Heart left ventricle (tissue), 16 donors: ENCODE measurements at regions not wholly inside any gene's neighbourhood (a gene's known extent, or its start where the extent isn't known, plus 50 kb on each side); places are given as distances from the start of the nearest gene placed in this dataset.

ENCODE experiments used
- ATAC-seq, 4 donors: fragments of 200-7000 bp; cut with Tn5 transposase; one replicate each; pipeline ENCODE4 v1.9.1; 2020 to 2022; ENCODE audit warnings: moderate library complexity in 4 of 4, mild to moderate bottlenecking in 3 of 4, moderate number of reproducible peaks in 1 of 4
- DNase-seq, 5 donors: peaks; one replicate each; pipeline ENCODE4 v3.0.0-alpha.2; 2020
- H3K27ac ChIP-seq, 12 donors: fragments of 200-600 bp; sonication (generic) in 4 of 12; one replicate each; pipeline versions ENCODE4 v1.5.0 to v1.8.0; 2016 to 2022; ENCODE audit warnings: mild to moderate bottlenecking in 2 of 12
- H3K27me3 ChIP-seq, 9 donors: fragments of 200-600 bp; sonication (generic) in 2 of 9; one replicate each; pipeline versions ENCODE4 v1.5.1 to v1.8.0; 2016 to 2022; ENCODE audit warnings: mild to moderate bottlenecking in 3 of 9
- H3K36me3 ChIP-seq, 9 donors: fragments of 200-600 bp; sonication (generic) in 2 of 9; one replicate each; pipeline versions ENCODE4 v1.5.0 to v1.8.0; 2018 to 2022; ENCODE audit warnings: mild to moderate bottlenecking in 2 of 9
- H3K4me1 ChIP-seq, 12 donors: fragments of 200-600 bp; sonication (generic) in 4 of 12; one replicate each; pipeline versions ENCODE4 v1.5.0 to v1.8.0; 2016 to 2022; ENCODE audit warnings: mild to moderate bottlenecking in 3 of 12
- H3K4me3 ChIP-seq, 12 donors: fragments of 200-600 bp; sonication (generic) in 4 of 12; one replicate each; pipeline versions ENCODE4 v1.5.0 to v1.8.0; 2017 to 2022; ENCODE audit warnings: mild to moderate bottlenecking in 9 of 12, moderate library complexity in 4 of 12
- H3K9me3 ChIP-seq, 12 donors: fragments of 200-600 bp; sonication (generic) in 4 of 12; one replicate each; pipeline versions ENCODE4 v1.5.0 to v1.8.0; 2016 to 2022; ENCODE audit warnings: mild to moderate bottlenecking in 1 of 12
- POLR2A ChIP-seq, 2 donors: fragments of 450-650 bp; IDR thresholded peaks; one replicate each; pipeline ENCODE4 v1.6.1; 2017; ENCODE audit warnings: antibody characterized with exemption in 2 of 2, mild to moderate bottlenecking in 2 of 2, moderate library complexity in 2 of 2
- WGBS, 4 donors: extraction: QIAGEN DNeasy Blood & Tissue Kit in 2 of 4; methylation state at CpG; one replicate each; pipeline versions ENCODE4 v1.1.5 to v1.1.7; 2013 to 2018; 5-methylcytosine and 5-hydroxymethylcytosine counted together
- intact Hi-C, 10 donors: fragments of 100-400 bp; cut with DNase I; formaldehyde crosslinking; loops; one replicate each; pipeline versions ENCODE4 v1.11.1 to v1.14.2; 2022
- TF ChIP-seq, protein P1 (sequence below), 12 donors: fragments of 200-600 bp; sonication (generic) in 4 of 12; IDR thresholded peaks; one replicate each; pipeline versions ENCODE4 v1.5.0 to v1.8.0; 2018 to 2022; ENCODE audit warnings: antibody characterized with exemption in 12 of 12, mild to moderate bottlenecking in 5 of 12
- donor health status: ischemic (EF 13 %, LVEDD 7.1; RV severe dilation, severe dysfunction).
- donor health status: healthy with polysubstance abuse.
- donor health status: DM: no; HTN: yes; CAD: no.
- donor health status: DM: no; HTN: no; CAD: no.
- donor health status: ischemic (EF 25% LVEDD 6.9; RV normal size, moderate dysfunction).
- donor health status: ischemic (EF 25% LVEDD 5.7; RV mildly dilated, moderate dysfunction).
- donor health status: healthy.
- donor health status: DM: yes; HTN: yes; CAD: no.
- donor health status: ischemic (EF 35%, LVEDD 5.7; RV mildly dilated, moderate dysfunction).
- donor health status: nonischemic (EF 11% LVEDD 7.7; RV severe dilation, severe dysfunction).
- donor health status: DM: yes; HTN: yes; CAD: no.
- donor health status: PGD.
- donor health status: ischemic (EF 29% LVEDD 5.4; RV normal size, mild dysfunction).
- donor health status: nonischemic (EF 23%, LVEDD 6.1; RV moderate dilation, normal function).

DNA sequence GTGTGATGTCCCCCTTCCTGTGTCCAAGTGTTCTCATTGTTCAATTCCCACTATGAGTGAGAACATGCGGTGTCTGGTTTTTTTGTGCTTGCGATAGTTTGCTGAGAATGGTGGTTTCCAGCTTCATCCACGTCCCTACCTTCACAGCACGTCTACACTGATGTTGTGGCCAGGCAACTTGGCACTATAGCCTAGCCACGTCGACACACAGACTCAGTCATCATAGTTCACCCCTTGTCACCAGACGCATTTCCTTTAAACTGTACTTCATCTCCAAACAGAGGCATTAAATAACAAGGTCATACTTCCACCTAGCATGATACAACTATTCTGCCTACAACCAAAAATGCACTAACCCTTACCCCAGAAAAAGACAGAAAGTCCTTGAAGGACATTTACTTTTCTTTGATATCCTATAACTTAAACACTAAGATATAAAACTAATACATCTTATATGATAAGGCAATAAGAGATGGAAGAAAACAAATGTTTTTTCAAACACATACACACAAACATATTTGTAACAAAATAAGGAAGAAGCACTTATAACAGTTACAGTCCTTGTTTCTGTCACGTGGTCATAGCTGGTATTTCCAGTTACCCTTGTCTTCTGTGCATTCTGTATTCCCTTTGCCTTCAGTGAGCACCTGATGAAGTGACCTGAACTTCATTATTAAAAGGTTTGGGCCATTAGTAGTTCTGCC, 121.4 kb downstream of the KLF13 start:
- Histone ChIP-seq H3K36me3 (no peaks in the 10 kb centered on the region), H3K27me3 (no peaks in the 10 kb centered on the region), H3K27ac (no peak overlapping the region), H3K9me3 (peaks cover 0 to 10% (median 0%) of the 10 kb centered on the region in 12 donors), H3K4me1 (peaks cover 0 to 19% (median 0%) of the 10 kb centered on the region in 12 donors), H3K4me3 (no peak overlapping the region)
- ATAC-seq (no peak), DNase-seq (no peak)
- WGBS, 4 donors, result 77 to 80% (median 79%) methylated on average over 7 to 8 of the region's 8 CpGs
- intact Hi-C loops, result loop anchor here in 1 of 10 donors (5.0 kb wide), 1 partner anchor 34 kb away; no protein-coding TSS in a partner anchor
- no peak for TF ChIP-seq POLR2A (IDR thresholded peaks at IDR 0.05)
- TF ChIP-seq, protein P1, sequence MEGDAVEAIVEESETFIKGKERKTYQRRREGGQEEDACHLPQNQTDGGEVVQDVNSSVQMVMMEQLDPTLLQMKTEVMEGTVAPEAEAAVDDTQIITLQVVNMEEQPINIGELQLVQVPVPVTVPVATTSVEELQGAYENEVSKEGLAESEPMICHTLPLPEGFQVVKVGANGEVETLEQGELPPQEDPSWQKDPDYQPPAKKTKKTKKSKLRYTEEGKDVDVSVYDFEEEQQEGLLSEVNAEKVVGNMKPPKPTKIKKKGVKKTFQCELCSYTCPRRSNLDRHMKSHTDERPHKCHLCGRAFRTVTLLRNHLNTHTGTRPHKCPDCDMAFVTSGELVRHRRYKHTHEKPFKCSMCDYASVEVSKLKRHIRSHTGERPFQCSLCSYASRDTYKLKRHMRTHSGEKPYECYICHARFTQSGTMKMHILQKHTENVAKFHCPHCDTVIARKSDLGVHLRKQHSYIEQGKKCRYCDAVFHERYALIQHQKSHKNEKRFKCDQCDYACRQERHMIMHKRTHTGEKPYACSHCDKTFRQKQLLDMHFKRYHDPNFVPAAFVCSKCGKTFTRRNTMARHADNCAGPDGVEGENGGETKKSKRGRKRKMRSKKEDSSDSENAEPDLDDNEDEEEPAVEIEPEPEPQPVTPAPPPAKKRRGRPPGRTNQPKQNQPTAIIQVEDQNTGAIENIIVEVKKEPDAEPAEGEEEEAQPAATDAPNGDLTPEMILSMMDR (IDR thresholded peaks at IDR 0.05), result no peak

DNA sequence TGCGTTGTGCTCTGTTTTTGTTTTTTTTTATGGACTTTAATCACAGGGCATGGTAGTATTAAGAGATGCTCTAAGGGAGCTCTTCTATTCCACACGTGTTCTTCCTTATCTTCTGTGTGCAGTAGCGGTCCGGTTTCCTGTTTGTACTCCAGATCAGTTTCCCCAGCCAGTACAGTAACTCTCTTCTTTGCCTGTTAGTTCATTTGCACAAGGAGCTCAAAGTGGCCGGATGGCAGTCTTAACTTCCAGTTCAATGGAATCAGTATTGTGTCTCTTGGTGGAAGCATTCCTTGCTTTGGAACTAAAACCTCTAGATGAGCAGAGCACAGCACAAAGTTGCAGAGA, 122.0 kb downstream of the KLF13 start:
- H3K4me1 ChIP-seq, result peaks cover 0 to 16% (median 0%) of the 10 kb centered on the region in 12 donors
- TF ChIP-seq, protein P1 (IDR thresholded peaks at IDR 0.05), result no peak
- TF ChIP-seq POLR2A (IDR thresholded peaks at IDR 0.05), result no peak
- ATAC-seq (peak in 2 of 4 donors; percentile 31 to 49), DNase-seq (no peak)
- 36 to 44% (median 43%) methylated on average over 5 of the region's 5 CpGs for whole genome bisulfite sequencing, 4 donors
- H3K27ac ChIP-seq, result no peak overlapping the region
- H3K4me3 ChIP-seq, result no peak overlapping the region
- no peaks in the 10 kb centered on the region for H3K27me3 ChIP-seq
- intact Hi-C loops, result loop anchor here in 1 of 10 donors (5.0 kb wide), 1 partner anchor 34 kb away; no protein-coding TSS in a partner anchor
- H3K36me3 ChIP-seq, result no peaks in the 10 kb centered on the region
- H3K9me3 ChIP-seq, result peaks cover 0 to 10% (median 0%) of the 10 kb centered on the region in 12 donors

DNA sequence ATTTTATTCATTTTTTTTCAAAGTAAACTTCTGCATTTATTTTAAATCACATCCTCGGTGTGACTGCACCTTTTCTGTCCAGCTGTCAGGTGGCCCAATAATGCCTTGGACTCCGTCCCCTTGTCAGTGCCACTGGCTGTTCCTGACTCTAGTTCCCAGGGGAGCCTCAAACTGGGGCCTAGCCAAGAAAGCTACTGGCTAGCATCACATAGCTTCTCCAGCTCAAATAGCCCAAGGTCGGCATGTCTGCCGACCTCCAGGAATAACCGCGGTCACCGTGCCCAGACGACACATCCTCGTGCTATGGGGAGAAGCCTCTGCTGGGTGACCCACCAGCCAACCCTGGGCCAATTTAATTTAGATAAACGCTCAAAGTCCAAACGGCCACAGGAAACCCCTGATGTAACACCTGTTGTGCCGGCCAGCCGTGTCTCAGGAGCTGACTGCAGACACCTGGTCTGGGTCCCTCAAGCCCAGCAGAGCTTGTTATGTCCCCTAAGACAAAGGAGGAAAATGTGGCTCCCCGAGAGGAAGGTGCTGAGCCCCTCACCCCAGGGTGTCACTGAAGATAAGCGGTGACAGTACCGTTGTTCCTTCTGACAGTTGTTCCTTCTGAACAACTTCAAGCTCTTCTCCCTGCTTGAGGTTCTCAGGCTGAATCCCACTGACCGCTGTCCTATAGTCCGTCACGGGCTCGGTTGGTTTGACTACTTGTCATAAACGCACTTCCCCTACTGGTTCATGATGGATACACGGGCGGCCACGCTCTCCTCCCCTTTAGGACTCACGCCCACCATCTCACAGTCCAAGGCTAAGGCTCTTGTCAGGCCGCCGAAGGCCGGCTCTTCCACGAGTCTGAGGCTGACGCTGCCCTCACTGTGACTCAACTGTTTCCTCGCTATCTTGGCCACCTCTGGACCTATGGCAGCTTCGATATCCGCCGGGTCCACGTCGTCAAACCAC, 126.2 kb downstream of the KLF13 start:
- TF ChIP-seq POLR2A (IDR thresholded peaks at IDR 0.05), result no peak
- TF ChIP-seq, protein P1 (IDR thresholded peaks at IDR 0.05), result no peak
- no peaks in the 10 kb centered on the region for H3K36me3 ChIP-seq
- H3K4me3 ChIP-seq, result no peak overlapping the region
- no peaks in the 10 kb centered on the region for H3K27me3 ChIP-seq
- peaks cover 0 to 18% (median 2%) of the 10 kb centered on the region in 12 donors for H3K4me1 ChIP-seq
- H3K9me3 ChIP-seq, result peaks cover 0 to 22% (median 0%) of the 10 kb centered on the region in 12 donors
- peak in 1 of 5 donors; percentile 42 for DNase-seq
- no peak overlapping the region for H3K27ac ChIP-seq
- peak in 2 of 4 donors; percentile 47 to 51 for ATAC-seq
- WGBS, 4 donors, result 79 to 87% (median 82%) methylated on average over 29 to 36 of the region's 36 CpGs
- intact Hi-C loops, result no loop called here
